ENCODE measurements at regions not wholly inside any gene's neighbourhood (a gene's known extent, or its start where the extent isn't known, plus 50 kb on each side); places are given as distances from the start of the nearest gene placed in this dataset.

GRCh38 chr6:6407071-6407741 lies 86.7 kb upstream of the F13A1 start:
- Histone ChIP-seq H3K36me3 (ENCODE audit: control insufficient read depth in 2 of 2, extremely low read depth in 1 of 2, insufficient read depth in 2 of 2, low read length in 2 of 2) (no peaks in the 10 kb centered on the region), H3K79me2 (ENCODE audit: control insufficient read depth, insufficient read depth, low read length) (no peaks in the 10 kb centered on the region), H3K27me3 (ENCODE audit: control insufficient read depth in 2 of 2, insufficient read depth in 2 of 2, low read length in 2 of 2) (no peaks in the 10 kb centered on the region), H3K9me1 (replicated peaks; ENCODE audit: control insufficient read depth, extremely low read depth, insufficient read depth, low read length) (no peaks in the 10 kb centered on the region), H3K9me3 (replicated peaks; ENCODE audit: control insufficient read depth, insufficient read depth, low read length) (peaks cover 4% of the 10 kb centered on the region), H3K4me2 (ENCODE audit: insufficient read depth, low read length) (no peak overlapping the region), H2AFZ (ENCODE audit: low read depth, low read length) (no peak overlapping the region), H3K4me1 (ENCODE audit: control insufficient read depth, extremely low read depth, insufficient read depth, low read length) (no peaks in the 10 kb centered on the region), H3K9ac (replicated peaks; ENCODE audit: extremely low read depth, insufficient read depth, low read length) (no peak overlapping the region), H4K20me1 (replicated peaks; ENCODE audit: control insufficient read depth, extremely low read depth, insufficient read depth, low read length) (no peaks in the 10 kb centered on the region), H3K4me3 (replicated peaks in 1 of 3; ENCODE audit: insufficient read depth in 1 of 3, low read depth in 1 of 3, low read length in 3 of 3) (no peak overlapping the region), H3K27ac (ENCODE audit: insufficient read depth, low read depth, low read length) (no peak overlapping the region)
- TF ChIP-seq MYC (IDR thresholded peaks at IDR 0.05; ENCODE audit: low read depth, low read length) (no peak), FOS (IDR thresholded peaks at IDR 0.05; ENCODE audit: borderline replicate concordance, insufficient read depth, low read length) (no peak), POLR2A (IDR thresholded peaks at IDR 0.05; ENCODE audit: low read depth, low read length) (no peak), POLR2AphosphoS5 (IDR thresholded peaks at IDR 0.05; ENCODE audit: insufficient read depth, low read depth, low read length) (no peak), EZH2 (IDR thresholded peaks at IDR 0.05; ENCODE audit: borderline replicate concordance, low read depth, low read length, severe bottlenecking) (no peak), JUN (IDR thresholded peaks at IDR 0.05; ENCODE audit: borderline replicate concordance, insufficient read depth, insufficient read length, low read depth) (no peak), CTCF (IDR thresholded peaks at IDR 0.05; ENCODE audit: extremely low read depth in 1 of 2, insufficient read depth in 1 of 2, low read depth in 1 of 2, low read length in 2 of 2) (no peak), MAX (IDR thresholded peaks at IDR 0.05; ENCODE audit: insufficient read depth, insufficient read length) (no peak), GATA2 (IDR thresholded peaks at IDR 0.05; ENCODE audit: insufficient read depth, insufficient read length, low read depth, low read length) (no peak)
- intact Hi-C loops (cut with micrococcal nuclease): no loop called here
- ChIA-PET CTCF (no interaction called here), POLR2A (no interaction called here)
- BruUV-seq (replicated peaks): no TSS peak
- DNase-seq (ENCODE audit: low read depth, low spot score): no peak
- no peak for FAIRE-seq
- dilution Hi-C loops (cut with MboI; ENCODE audit: extremely low pct_ligation_motif_present, low sequenced_read_pairs): no loop called here

All from endothelial cell of umbilical vein (primary cell).